ENCODE measurements at regions not wholly inside any gene's neighbourhood (a gene's known extent, or its start where the extent isn't known, plus 50 kb on each side); places are given as distances from the start of the nearest gene placed in this dataset.

DNA sequence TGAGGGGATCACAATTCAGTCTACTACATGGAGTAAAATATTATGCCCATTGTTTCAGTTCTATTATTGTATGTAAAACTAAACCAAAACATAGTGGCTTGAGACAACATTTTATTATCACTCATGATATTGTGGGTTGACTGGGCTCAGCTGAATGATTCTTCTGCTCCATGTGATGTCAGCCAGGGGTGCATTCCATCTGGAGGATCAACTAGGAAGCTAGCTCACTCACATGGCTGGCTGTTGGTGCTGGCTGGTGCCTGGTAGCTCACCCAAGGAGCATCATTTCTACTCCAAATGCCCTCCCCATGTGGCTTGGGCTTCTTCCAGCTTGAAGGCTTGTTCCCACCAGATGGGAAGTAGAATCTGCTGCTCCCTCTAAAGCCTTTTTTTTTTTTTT lies 51.8 kb upstream of the CLRN1 start:
- no peak for DNase-seq (ENCODE audit: low read depth)

DNA sequence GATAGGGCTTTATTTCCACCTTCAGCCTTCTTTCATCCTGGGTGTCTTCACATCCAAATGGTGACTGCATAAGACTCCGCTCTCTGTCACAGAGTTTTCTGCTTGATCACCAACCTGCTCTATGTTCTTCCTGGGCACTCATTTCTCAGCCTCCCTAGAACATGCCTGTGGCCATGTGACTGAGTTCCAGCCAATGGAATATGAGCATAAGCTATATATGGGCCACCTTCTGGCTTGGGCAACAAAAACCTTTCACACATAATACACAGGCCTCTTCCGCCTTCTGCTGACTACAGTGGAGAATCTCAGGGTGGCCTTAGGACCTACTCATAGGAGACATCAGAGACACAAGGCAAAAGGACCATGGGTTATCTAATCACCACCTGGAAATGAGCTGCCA lies 51.2 kb upstream of the MED12L start:
- no peak for DNase-seq (ENCODE audit: low read depth)

DNA sequence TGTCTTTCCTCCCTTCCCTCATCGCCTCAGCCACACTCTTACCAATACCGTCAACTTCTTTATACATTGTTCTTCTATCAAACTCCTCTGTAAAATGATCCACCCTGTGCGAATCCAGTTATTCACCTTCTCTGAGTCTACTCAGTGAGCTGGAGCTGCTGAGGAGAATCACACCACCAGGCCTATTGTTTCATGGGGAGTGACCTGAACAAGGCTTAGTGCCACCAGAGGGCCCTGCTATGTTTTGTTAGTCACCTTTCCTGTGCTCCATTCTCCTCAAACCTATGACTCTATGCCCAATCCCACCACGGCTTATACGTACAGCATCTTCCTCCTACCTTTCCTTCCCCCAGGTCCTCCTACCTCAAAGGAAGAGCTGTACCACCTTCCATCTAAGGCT lies 50.4 kb upstream of the MED12L start:
- DNase-seq (ENCODE audit: low read depth): peak; percentile 47
